ENCODE measurements at regions not wholly inside any gene's neighbourhood (a gene's known extent, or its start where the extent isn't known, plus 50 kb on each side); places are given as distances from the start of the nearest gene placed in this dataset.

- DNase-seq, result no peak
- TF ChIP-seq CTCF (IDR thresholded peaks at IDR 0.05 in 8 of 11, conservative IDR thresholded peaks at IDR 0.05 in 3 of 11) (no peak), POLR2AphosphoS5 (IDR thresholded peaks at IDR 0.05) (no peak), POLR2A (IDR thresholded peaks at IDR 0.05) (no peak)
- Histone ChIP-seq H3K27me3 (replicated peaks in 1 of 7) (no peaks in the 10 kb centered on the region), H3K4me1 (no peaks in the 10 kb centered on the region), H3K9me3 (no peaks in the 10 kb centered on the region), H3K4me3 (no peak overlapping the region), H3K27ac (no peak overlapping the region), H3K36me3 (no peaks in the 10 kb centered on the region)
- intact Hi-C loops (cut with DNase I; ENCODE audit: low total_unique reads), result no loop called here
Measured at GRCh38 chr2:150036622-150037021, 449.0 kb upstream of the MMADHC start.

- Histone ChIP-seq H3K27me3 (replicated peaks in 1 of 7) (no peaks in the 10 kb centered on the region), H3K27ac (no peak overlapping the region), H3K9me3 (no peaks in the 10 kb centered on the region), H3K4me3 (no peak overlapping the region), H3K36me3 (no peaks in the 10 kb centered on the region), H3K4me1 (peaks cover 0 to 7% (median 0%) of the 10 kb centered on the region in 6 donors)
- TF ChIP-seq CTCF (IDR thresholded peaks at IDR 0.05 in 8 of 11, conservative IDR thresholded peaks at IDR 0.05 in 3 of 11) (no peak), POLR2AphosphoS5 (IDR thresholded peaks at IDR 0.05) (no peak), POLR2A (IDR thresholded peaks at IDR 0.05) (no peak)
- WGBS, 5 donors, result 81 to 89% (median 85%) methylated on average over 3 of the region's 3 CpGs
- intact Hi-C loops (cut with DNase I; ENCODE audit: low total_unique reads), result no loop called here
- DNase-seq, result no peak
Measured at GRCh38 chr2:150034665-150035064, 447.1 kb upstream of the MMADHC start.

- no peak for DNase-seq
- H3K27me3 ChIP-seq (replicated peaks in 1 of 7), result no peaks in the 10 kb centered on the region
- 54 to 70% (median 59%) methylated on average over 3 of the region's 3 CpGs for WGBS, 5 donors
- H3K4me1 ChIP-seq, result peaks cover 0 to 7% (median 0%) of the 10 kb centered on the region in 6 donors
- no peak overlapping the region for H3K4me3 ChIP-seq
- H3K9me3 ChIP-seq, result no peaks in the 10 kb centered on the region
- H3K27ac ChIP-seq, result no peak overlapping the region
- TF ChIP-seq POLR2AphosphoS5 (IDR thresholded peaks at IDR 0.05) (peak in 1 of 3 donors; percentile 53), CTCF (IDR thresholded peaks at IDR 0.05 in 8 of 11, conservative IDR thresholded peaks at IDR 0.05 in 3 of 11) (no peak)
- intact Hi-C loops (cut with DNase I; ENCODE audit: low total_unique reads), result no loop called here
- H3K36me3 ChIP-seq, result no peaks in the 10 kb centered on the region
Measured at GRCh38 chr2:150030436-150031190, 443.0 kb upstream of the MMADHC start.

GRCh38 chr2:150028322-150028721 is 440.7 kb upstream of the MMADHC start:
- no peaks in the 10 kb centered on the region for H3K27me3 ChIP-seq (replicated peaks in 1 of 7)
- H3K4me3 ChIP-seq, result no peak overlapping the region
- H3K27ac ChIP-seq, result no peak overlapping the region
- H3K9me3 ChIP-seq, result no peaks in the 10 kb centered on the region
- no peaks in the 10 kb centered on the region for H3K36me3 ChIP-seq
- 60 to 84% (median 70%) methylated on average over 2 of the region's 2 CpGs for WGBS, 5 donors
- peaks cover 0 to 7% (median 0%) of the 10 kb centered on the region in 6 donors for H3K4me1 ChIP-seq
- intact Hi-C loops (cut with DNase I; ENCODE audit: low total_unique reads), result no loop called here
- TF ChIP-seq POLR2AphosphoS5 (IDR thresholded peaks at IDR 0.05) (no peak), CTCF (IDR thresholded peaks at IDR 0.05 in 8 of 11, conservative IDR thresholded peaks at IDR 0.05 in 3 of 11) (no peak), POLR2A (IDR thresholded peaks at IDR 0.05) (no peak)
- DNase-seq, result no peak

Measured in spleen (tissue), 11 donors.